ENCODE measurements at regions not wholly inside any gene's neighbourhood (a gene's known extent, or its start where the extent isn't known, plus 50 kb on each side); places are given as distances from the start of the nearest gene placed in this dataset.

DNA sequence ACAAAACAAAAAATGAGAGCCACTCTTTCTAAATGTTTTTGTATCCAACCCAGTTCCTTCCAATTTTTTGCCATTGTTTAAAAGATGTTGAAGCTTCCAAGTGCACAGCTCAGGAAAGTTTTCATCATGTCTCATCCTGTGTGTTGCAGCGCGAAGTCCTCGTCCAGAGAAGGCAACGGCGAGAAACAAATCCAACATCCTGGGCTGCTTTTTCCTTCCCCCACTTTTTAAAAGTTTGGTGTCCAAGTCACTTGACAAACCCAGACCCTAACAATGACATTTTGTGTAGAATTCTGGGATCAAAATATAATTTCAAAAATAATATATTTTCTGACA is 92.3 kb downstream of the ANKRD60 start:
- TF ChIP-seq, protein P1, sequence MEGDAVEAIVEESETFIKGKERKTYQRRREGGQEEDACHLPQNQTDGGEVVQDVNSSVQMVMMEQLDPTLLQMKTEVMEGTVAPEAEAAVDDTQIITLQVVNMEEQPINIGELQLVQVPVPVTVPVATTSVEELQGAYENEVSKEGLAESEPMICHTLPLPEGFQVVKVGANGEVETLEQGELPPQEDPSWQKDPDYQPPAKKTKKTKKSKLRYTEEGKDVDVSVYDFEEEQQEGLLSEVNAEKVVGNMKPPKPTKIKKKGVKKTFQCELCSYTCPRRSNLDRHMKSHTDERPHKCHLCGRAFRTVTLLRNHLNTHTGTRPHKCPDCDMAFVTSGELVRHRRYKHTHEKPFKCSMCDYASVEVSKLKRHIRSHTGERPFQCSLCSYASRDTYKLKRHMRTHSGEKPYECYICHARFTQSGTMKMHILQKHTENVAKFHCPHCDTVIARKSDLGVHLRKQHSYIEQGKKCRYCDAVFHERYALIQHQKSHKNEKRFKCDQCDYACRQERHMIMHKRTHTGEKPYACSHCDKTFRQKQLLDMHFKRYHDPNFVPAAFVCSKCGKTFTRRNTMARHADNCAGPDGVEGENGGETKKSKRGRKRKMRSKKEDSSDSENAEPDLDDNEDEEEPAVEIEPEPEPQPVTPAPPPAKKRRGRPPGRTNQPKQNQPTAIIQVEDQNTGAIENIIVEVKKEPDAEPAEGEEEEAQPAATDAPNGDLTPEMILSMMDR (IDR thresholded peaks at IDR 0.05 in 8 of 11, conservative IDR thresholded peaks at IDR 0.05 in 3 of 11), result no peak
- TF ChIP-seq POLR2A (IDR thresholded peaks at IDR 0.05), result no peak
- no peak for TF ChIP-seq POLR2AphosphoS5 (IDR thresholded peaks at IDR 0.05)
- peaks cover 0 to 10% (median 0%) of the 10 kb centered on the region in 6 donors for H3K4me1 ChIP-seq
- H3K36me3 ChIP-seq, result no peaks in the 10 kb centered on the region
- DNase-seq, result no peak
- 60 to 71% (median 66%) methylated on average over 5 of the region's 5 CpGs for WGBS, 5 donors
- peaks cover 0 to 85% (median 9%) of the 10 kb centered on the region in 7 donors for H3K27me3 ChIP-seq (replicated peaks in 1 of 7)
- H3K9me3 ChIP-seq, result no peaks in the 10 kb centered on the region
- no peak overlapping the region for H3K27ac ChIP-seq
- no peak overlapping the region for H3K4me3 ChIP-seq
- intact Hi-C loops (cut with DNase I; ENCODE audit: low total_unique reads), result no loop called here

GRCh38 chr20:58135441-58136148 is 92.9 kb downstream of the ANKRD60 start:
- WGBS, 5 donors, result 27 to 37% (median 30%) methylated on average over 12 to 16 of the region's 16 CpGs
- no peak for DNase-seq
- TF ChIP-seq POLR2A (IDR thresholded peaks at IDR 0.05) (no peak), POLR2AphosphoS5 (IDR thresholded peaks at IDR 0.05) (no peak)
- TF ChIP-seq, protein P1 (IDR thresholded peaks at IDR 0.05 in 8 of 11, conservative IDR thresholded peaks at IDR 0.05 in 3 of 11), result no peak
- no peak overlapping the region for H3K4me3 ChIP-seq
- intact Hi-C loops (cut with DNase I; ENCODE audit: low total_unique reads), result no loop called here
- H3K27ac ChIP-seq, result no peak overlapping the region
- no peaks in the 10 kb centered on the region for H3K9me3 ChIP-seq
- H3K36me3 ChIP-seq, result no peaks in the 10 kb centered on the region
- peaks cover 0 to 90% (median 9%) of the 10 kb centered on the region in 7 donors for H3K27me3 ChIP-seq (replicated peaks in 1 of 7)
- H3K4me1 ChIP-seq, result peaks cover 0 to 10% (median 0%) of the 10 kb centered on the region in 6 donors

- TF ChIP-seq, protein P1 (IDR thresholded peaks at IDR 0.05 in 8 of 11, conservative IDR thresholded peaks at IDR 0.05 in 3 of 11), result no peak
- no peak for TF ChIP-seq POLR2A (IDR thresholded peaks at IDR 0.05)
- TF ChIP-seq POLR2AphosphoS5 (IDR thresholded peaks at IDR 0.05), result no peak
- Histone ChIP-seq H3K4me3 (no peak overlapping the region), H3K27ac (no peak overlapping the region)
These were observed 95.2 kb downstream of the ANKRD60 start for GRCh38 chr20:58133020-58133808.

DNA sequence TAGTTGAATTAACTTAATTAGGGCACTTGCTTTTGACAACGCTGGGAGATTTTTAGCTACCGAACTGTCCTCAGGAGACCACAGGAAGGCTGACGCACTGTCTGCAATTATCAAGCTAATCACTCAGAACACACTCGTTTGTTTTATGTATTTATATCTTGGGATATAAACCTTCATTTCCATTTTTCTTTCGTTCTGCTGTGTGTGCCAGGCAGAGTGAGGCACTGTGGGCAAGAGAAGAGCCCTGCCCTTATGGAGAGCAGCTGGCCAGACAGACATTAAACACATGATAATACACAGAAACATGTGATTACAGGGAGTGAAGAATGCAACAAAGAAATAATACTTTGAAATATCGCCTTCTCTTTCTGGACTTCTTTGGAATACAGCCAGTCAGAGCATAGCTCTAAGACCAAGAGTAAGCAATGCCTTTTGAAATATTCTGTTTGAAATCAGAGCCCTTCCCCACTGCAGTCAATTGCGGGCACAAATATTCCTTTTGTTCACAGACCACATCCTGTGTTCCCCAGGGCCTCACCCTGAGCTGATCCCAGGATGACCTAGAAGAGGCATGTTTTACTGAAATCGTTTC is 96.8 kb downstream of the ANKRD60 start:
- Histone ChIP-seq H3K4me1 (peaks cover 0 to 10% (median 0%) of the 10 kb centered on the region in 6 donors), H3K9me3 (peaks cover 0 to 1% (median 0%) of the 10 kb centered on the region in 8 donors), H3K36me3 (no peaks in the 10 kb centered on the region), H3K4me3 (no peak overlapping the region), H3K27me3 (replicated peaks in 1 of 7) (peaks cover 0 to 88% (median 13%) of the 10 kb centered on the region in 7 donors), H3K27ac (no peak overlapping the region)
- no peak for DNase-seq
- WGBS, 5 donors, result 22 to 28% (median 27%) methylated on average over 8 of the region's 8 CpGs
- TF ChIP-seq POLR2AphosphoS5 (IDR thresholded peaks at IDR 0.05) (no peak), POLR2A (IDR thresholded peaks at IDR 0.05) (no peak)
- TF ChIP-seq, protein P1 (IDR thresholded peaks at IDR 0.05 in 8 of 11, conservative IDR thresholded peaks at IDR 0.05 in 3 of 11), result no peak
- intact Hi-C loops (cut with DNase I; ENCODE audit: low total_unique reads), result no loop called here

More at GRCh38 chr20:58133020-58133808, 95.2 kb downstream of the ANKRD60 start:
- intact Hi-C loops (cut with DNase I; ENCODE audit: low total_unique reads), result no loop called here
- 70 to 80% (median 79%) methylated on average over 9 of the region's 9 CpGs for WGBS, 5 donors
- Histone ChIP-seq H3K36me3 (no peaks in the 10 kb centered on the region), H3K4me1 (peaks cover 0 to 10% (median 0%) of the 10 kb centered on the region in 6 donors), H3K9me3 (no peaks in the 10 kb centered on the region), H3K27me3 (replicated peaks in 1 of 7) (peaks cover 0 to 97% (median 13%) of the 10 kb centered on the region in 7 donors)
- no peak for DNase-seq
